Kasumi-1 (cell line): ENCODE measurements at regions not wholly inside any gene's neighbourhood (a gene's known extent, or its start where the extent isn't known, plus 50 kb on each side); places are given as distances from the start of the nearest gene placed in this dataset.

ENCODE experiments used
- DNase-seq, 2 experiments: peaks; one replicate each; lab custom pipeline; 2025; lab: John Stamatoyannopoulos, UW

DNA sequence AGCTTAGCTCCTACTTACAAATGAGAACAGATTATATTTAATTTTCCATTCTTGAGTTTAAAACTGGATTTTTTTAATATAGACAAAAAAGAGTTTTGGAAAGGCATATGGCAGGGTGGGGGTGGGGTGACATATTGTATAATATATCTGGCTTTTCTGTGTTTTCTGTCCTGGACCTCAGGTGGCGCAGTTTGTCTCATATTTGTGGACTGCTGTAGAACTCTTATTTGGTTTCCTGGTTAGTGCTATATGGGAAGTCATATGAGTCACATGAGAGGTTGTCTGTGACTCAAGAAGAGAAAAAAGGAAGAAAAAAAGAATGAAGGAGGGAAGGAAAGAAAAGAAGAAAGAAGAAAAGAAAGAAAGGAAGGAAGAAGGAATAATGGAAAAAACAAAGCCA is 131.8 kb downstream of the CLVS2 start:
- peak in 1 of 2 experiments; percentile 8 for DNase-seq

- DNase-seq = no peak
Observed at GRCh38 chr6:123150076-123150475, 154.0 kb downstream of the CLVS2 start.

GRCh38 chr6:123159861-123160260 is 163.8 kb downstream of the CLVS2 start:
- DNase-seq = no peak
